ENCODE measurements at regions not wholly inside any gene's neighbourhood (a gene's known extent, or its start where the extent isn't known, plus 50 kb on each side); places are given as distances from the start of the nearest gene placed in this dataset.

- TF ChIP-seq, protein P1, sequence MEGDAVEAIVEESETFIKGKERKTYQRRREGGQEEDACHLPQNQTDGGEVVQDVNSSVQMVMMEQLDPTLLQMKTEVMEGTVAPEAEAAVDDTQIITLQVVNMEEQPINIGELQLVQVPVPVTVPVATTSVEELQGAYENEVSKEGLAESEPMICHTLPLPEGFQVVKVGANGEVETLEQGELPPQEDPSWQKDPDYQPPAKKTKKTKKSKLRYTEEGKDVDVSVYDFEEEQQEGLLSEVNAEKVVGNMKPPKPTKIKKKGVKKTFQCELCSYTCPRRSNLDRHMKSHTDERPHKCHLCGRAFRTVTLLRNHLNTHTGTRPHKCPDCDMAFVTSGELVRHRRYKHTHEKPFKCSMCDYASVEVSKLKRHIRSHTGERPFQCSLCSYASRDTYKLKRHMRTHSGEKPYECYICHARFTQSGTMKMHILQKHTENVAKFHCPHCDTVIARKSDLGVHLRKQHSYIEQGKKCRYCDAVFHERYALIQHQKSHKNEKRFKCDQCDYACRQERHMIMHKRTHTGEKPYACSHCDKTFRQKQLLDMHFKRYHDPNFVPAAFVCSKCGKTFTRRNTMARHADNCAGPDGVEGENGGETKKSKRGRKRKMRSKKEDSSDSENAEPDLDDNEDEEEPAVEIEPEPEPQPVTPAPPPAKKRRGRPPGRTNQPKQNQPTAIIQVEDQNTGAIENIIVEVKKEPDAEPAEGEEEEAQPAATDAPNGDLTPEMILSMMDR (optimal IDR thresholded peaks at IDR 0.05 in 1 of 3, IDR thresholded peaks at IDR 0.05 in 1 of 3, conservative IDR thresholded peaks at IDR 0.05 in 1 of 3; ENCODE audit: extremely low read depth in 1 of 3, insufficient read depth in 2 of 3, low read length in 3 of 3) = no peak
- TF ChIP-seq EZH2 (IDR thresholded peaks at IDR 0.05; ENCODE audit: low read length) = no peak
These were observed 458.8 kb downstream of the DSC3 start for GRCh38 chr18:30583768-30584167.

Measured in keratinocyte (primary cell).